KMS-11 (cell line): ENCODE measurements at regions not wholly inside any gene's neighbourhood (a gene's known extent, or its start where the extent isn't known, plus 50 kb on each side); places are given as distances from the start of the nearest gene placed in this dataset.
A peak's percentile ranks its signal among the peaks of the same experiment; 100 is the strongest.

Experiments used
- H2AFZ ChIP-seq: fragments of 200-600 bp; sonication (generic); 2 replicates; pipeline ENCODE4 v1.6.1; 2016; ENCODE audit warnings: antibody characterized with exemption, mixed run types, low read depth
- H3K27ac ChIP-seq: fragments of 200-600 bp; sonication (generic); 2 replicates; pipeline ENCODE4 v1.6.1; 2016; ENCODE audit warnings: mild to moderate bottlenecking, mixed run types
- H3K27me3 ChIP-seq: fragments of 200-600 bp; sonication (generic); 2 replicates; pipeline ENCODE4 v1.6.1; 2017; ENCODE audit warnings: mild to moderate bottlenecking, low read depth, mixed run types, moderate library complexity; ENCODE audit not compliant: insufficient read depth
- H3K36me3 ChIP-seq: fragments of 200-600 bp; sonication (generic); 2 replicates; pipeline ENCODE4 v1.6.1; 2017; ENCODE audit warnings: mild to moderate bottlenecking, mixed run types; ENCODE audit not compliant: insufficient read depth
- H3K4me1 ChIP-seq: fragments of 200-600 bp; sonication (generic); 2 replicates; pipeline ENCODE4 v1.6.1; 2016; ENCODE audit warnings: mild to moderate bottlenecking, low read depth, mixed run types; ENCODE audit not compliant: poor library complexity, severe bottlenecking
- H3K4me2 ChIP-seq: fragments of 200-600 bp; sonication (generic); 2 replicates; pipeline ENCODE4 v1.7.0; 2016; ENCODE audit warnings: mild to moderate bottlenecking, mixed run types
- H3K4me3 ChIP-seq: fragments of 200-600 bp; sonication (generic); IDR thresholded peaks from 2 replicates; pipeline ENCODE4 v1.6.1; 2017; ENCODE audit warnings: low read depth, low read length, mixed read lengths; ENCODE audit not compliant: insufficient read depth
- H3K79me2 ChIP-seq: fragments of 200-600 bp; sonication (generic); 2 replicates; pipeline ENCODE4 v1.6.1; 2016; ENCODE audit warnings: low read depth, mixed run types; ENCODE audit not compliant: insufficient read depth
- H3K9ac ChIP-seq: fragments of 200-600 bp; sonication (generic); 2 replicates; pipeline ENCODE4 v1.6.1; 2016; ENCODE audit warnings: mild to moderate bottlenecking, mixed run types
- H4K20me1 ChIP-seq: fragments of 200-600 bp; sonication (generic); 2 replicates; pipeline ENCODE4 v1.6.1; 2016; ENCODE audit warnings: mild to moderate bottlenecking, mixed run types; ENCODE audit not compliant: insufficient read depth
- CTCF ChIP-seq: fragments of 200-600 bp; sonication (generic); conservative IDR thresholded peaks from 2 replicates; pipeline ENCODE4 v1.6.1; 2017; ENCODE audit warnings: low read depth, mild to moderate bottlenecking, antibody characterized with exemption, low read length, moderate library complexity, mixed read lengths

GRCh38 chr15:69749797-69750196 lies 297.2 kb downstream of the RPLP1 start:
- Histone ChIP-seq H3K9ac (no peak overlapping the region), H3K36me3 (no peaks in the 10 kb centered on the region), H3K4me3 (no peak overlapping the region), H3K27ac (no peak overlapping the region), H2AFZ (no peak overlapping the region), H4K20me1 (no peaks in the 10 kb centered on the region), H3K4me1 (peaks cover 31% of the 10 kb centered on the region), H3K27me3 (no peaks in the 10 kb centered on the region), H3K4me2 (no peak overlapping the region), H3K79me2 (no peaks in the 10 kb centered on the region)
- peak; percentile 52 for TF ChIP-seq CTCF

- no peaks in the 10 kb centered on the region for H3K36me3 ChIP-seq
- no peaks in the 10 kb centered on the region for H3K27me3 ChIP-seq
- H3K79me2 ChIP-seq: no peaks in the 10 kb centered on the region
- TF ChIP-seq CTCF: no peak
- H2AFZ ChIP-seq: no peak overlapping the region
- H3K4me3 ChIP-seq: no peak overlapping the region
- no peak overlapping the region for H3K4me2 ChIP-seq
- no peaks in the 10 kb centered on the region for H4K20me1 ChIP-seq
- peaks cover 36% of the 10 kb centered on the region for H3K4me1 ChIP-seq
- H3K27ac ChIP-seq: no peak overlapping the region
- H3K9ac ChIP-seq: no peak overlapping the region
These were observed 297.6 kb downstream of the RPLP1 start for GRCh38 chr15:69750253-69750652.

GRCh38 chr15:69751147-69751546 lies 298.5 kb downstream of the RPLP1 start:
- Histone ChIP-seq H4K20me1 (no peaks in the 10 kb centered on the region), H3K36me3 (no peaks in the 10 kb centered on the region), H3K4me3 (no peak overlapping the region), H3K9ac (no peak overlapping the region), H3K4me2 (no peak overlapping the region), H3K79me2 (no peaks in the 10 kb centered on the region), H3K4me1 (peaks cover 44% of the 10 kb centered on the region), H3K27ac (no peak overlapping the region), H3K27me3 (no peaks in the 10 kb centered on the region), H2AFZ (no peak overlapping the region)
- TF ChIP-seq CTCF: no peak

- Histone ChIP-seq H3K36me3 (no peaks in the 10 kb centered on the region), H3K4me1 (peaks cover 49% of the 10 kb centered on the region), H2AFZ (no peak overlapping the region), H4K20me1 (no peaks in the 10 kb centered on the region), H3K4me3 (no peak overlapping the region), H3K4me2 (no peak overlapping the region), H3K9ac (no peak overlapping the region), H3K27ac (no peak overlapping the region), H3K27me3 (no peaks in the 10 kb centered on the region), H3K79me2 (no peaks in the 10 kb centered on the region)
- no peak for TF ChIP-seq CTCF
These were observed 298.9 kb downstream of the RPLP1 start for GRCh38 chr15:69751566-69751965.
